ENCODE measurements at regions not wholly inside any gene's neighbourhood (a gene's known extent, or its start where the extent isn't known, plus 50 kb on each side); places are given as distances from the start of the nearest gene placed in this dataset.

- TF ChIP-seq EZH2 (IDR thresholded peaks at IDR 0.05; ENCODE audit: low read length, missing control alignments) (no peak), CTCF (conservative IDR thresholded peaks at IDR 0.05 in 1 of 2, IDR thresholded peaks at IDR 0.05 in 1 of 2; ENCODE audit: low read depth in 1 of 2, low read length in 2 of 2) (no peak)
Observed at GRCh38 chr2:200171731-200172482, 134.6 kb upstream of the SPATS2L start.

All from fibroblast of lung (primary cell).